COR-L47 (cell line): ENCODE measurements at regions not wholly inside any gene's neighbourhood (a gene's known extent, or its start where the extent isn't known, plus 50 kb on each side); places are given as distances from the start of the nearest gene placed in this dataset.
"Not testable (repeated sequence)": the region's sequence is repeated elsewhere in the genome, so short reads cannot be mapped to it uniquely, and the experiment has no call there.

Experiments
- DNase-seq: peaks from one replicate; lab custom pipeline; 2025; lab: John Stamatoyannopoulos, UW

DNA sequence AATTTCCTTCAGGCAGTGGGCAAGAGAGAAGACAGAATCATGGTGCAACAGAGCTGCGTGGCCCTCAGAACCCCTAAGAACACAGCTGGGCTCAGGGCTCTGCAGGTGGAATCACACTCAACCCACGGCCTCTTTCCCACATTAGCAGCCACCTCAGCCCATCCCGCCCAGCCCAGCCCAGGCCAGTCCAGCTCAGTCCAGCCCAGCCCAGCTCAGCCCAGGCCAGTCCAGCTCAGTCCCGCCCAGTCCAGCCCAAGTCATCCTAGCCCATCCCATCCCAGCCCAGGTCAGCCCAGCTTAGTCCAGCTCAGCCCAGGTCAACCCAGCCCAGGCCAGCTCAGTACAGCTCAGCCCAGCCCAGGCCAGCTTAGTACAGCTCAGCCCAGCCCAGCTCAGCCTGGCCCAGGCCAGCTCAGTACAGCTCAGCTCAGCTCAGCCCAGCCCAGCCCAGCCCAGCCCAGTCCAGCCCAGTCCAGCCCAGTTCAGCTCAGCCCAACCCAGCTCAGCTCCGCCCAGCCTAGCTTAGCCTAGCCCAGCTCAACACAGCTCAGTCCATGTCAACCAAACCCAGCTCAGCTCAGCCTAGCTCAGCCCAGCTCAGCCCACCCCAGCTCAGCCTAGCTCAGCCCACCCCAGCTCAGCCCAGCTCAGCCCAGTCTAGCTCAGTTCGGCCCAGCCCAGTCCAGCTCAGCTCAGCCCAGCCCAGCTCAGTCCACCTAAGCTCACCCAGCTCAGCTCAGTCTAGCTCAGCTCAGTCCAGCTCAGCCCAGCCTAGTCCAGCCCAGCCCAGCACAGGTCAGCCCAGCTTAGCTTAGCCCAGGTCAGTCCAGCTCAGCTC lies 183.1 kb downstream of the TMEM121 start:
- DNase-seq: no peak

DNA sequence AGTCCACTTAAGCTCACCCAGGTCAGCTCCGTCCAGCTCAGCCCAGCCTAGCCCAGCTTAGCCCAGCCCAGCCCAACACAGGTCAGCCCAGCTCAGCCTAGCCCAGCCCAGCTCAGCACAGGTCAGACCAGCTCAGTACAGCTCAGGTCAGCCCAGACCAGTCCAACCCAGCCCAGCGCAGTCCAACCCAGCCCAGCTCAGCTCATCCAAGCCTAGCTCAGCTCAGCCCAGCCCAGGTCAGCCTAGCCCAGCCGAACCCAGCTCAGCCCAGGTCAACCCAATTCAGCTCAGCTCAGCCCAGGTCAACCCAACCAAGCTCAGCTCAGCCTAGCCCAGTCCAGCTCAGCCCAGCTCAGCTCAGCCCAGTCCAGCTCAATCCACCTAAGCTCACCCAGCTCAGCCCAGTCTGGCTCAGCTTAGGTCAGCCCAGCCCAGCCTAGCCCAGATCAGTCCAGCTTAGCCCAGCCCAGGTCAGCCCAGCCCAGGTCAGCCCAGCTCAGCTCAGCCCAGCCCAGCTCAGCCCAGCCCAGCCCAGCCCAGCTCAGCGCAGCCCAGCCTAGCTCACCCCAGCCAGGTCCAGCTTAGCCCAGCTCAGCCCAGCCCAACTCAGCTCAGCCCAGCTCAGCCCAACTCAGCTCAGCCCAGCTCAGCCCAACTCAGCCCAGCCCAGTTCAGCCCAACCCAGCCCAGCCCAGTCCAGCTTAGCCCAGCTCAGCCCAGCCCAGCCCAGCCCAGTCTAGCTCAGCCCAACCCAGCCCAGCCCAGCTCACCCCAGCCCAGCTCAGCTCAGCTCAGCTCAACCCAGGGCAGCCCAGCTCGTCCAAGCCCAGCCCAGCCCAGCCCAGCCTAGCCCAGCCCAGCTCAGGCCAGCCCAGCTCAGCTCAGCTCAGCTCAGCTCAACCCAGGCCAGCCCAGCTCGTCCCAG lies 184.0 kb downstream of the TMEM121 start:
- DNase-seq: no peak

DNA sequence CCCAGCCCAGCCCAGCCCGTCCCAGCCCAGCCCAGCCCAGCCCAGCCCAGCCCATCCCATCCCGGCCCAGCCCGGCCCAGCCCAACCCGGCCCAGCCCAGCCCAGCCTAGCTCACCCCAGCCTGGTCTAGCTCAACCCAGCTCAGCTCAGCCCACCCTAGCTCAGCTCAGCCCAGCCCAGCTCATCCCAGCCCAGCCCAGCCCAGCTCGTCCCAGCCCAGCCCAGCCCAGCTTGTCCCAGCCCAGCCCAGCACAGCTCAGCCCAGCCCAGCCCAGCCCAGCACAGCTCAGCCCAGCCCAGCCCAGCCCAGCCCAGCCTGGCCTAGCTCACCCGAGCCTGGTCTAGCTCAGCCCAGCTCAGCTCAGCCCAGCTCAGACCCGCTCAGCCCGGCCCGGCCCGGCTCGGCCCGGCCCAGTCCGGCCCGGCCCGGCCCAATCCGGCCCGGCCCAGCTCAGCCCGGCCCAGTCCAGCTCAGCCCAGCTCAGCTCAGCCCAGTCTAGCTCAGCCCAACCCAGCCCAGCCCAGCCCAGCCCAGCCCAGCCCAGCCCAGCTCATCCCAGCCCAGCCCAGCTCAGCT lies 184.7 kb downstream of the TMEM121 start:
- no peak for DNase-seq

DNA sequence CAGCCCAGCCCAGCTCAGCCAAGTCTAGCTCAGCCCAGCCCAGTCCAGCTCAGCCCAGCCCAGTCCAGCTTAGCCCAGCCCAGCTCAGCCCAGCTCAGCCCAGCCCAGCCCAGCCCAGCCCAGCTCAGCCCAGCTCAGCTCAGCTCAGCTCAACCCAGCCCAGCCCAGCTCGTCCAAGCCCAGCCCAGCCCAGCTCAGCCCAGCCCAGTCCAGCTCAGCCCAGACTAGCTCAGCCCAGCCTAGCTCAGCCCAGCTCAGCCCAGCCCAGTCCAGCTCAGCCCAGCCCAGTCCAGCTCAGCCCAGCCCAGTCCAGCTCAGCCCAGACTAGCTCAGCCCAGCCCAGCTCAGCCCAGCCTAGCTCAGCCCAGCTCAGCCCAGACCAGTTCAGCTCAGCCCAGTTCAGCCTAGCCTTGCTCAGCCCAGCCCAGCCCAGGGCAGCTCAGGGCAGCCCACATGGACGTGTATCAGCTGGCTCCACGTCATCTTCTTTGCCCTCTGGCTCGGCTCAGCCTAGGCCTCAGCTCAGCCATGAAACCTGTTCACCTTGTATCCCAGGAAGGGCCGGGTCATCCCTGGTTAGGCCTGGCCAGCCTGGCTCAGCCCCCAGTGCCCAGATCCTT lies 185.6 kb downstream of the TMEM121 start:
- DNase-seq: no peak

DNA sequence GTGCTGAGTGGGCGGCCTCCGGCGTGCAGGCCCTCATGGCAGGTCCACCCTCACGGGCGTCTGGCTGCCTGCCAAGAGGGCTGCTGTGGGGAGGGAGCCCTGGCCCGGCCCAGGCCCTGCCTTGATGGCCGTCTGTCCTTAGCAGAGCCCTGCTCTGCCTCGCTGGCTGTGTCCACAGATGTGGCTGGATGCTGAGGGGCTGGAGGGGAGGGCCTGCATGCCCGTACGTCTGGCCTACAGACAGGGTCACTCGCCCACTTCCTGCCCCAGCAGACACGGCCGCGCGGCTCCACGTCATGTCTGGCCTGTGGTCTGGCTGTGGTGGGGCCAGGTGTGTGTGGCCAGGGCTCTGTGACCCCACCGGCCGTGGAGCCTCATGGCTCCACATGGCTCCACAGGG lies 186.3 kb downstream of the TMEM121 start:
- not testable (repeated sequence) for DNase-seq

DNA sequence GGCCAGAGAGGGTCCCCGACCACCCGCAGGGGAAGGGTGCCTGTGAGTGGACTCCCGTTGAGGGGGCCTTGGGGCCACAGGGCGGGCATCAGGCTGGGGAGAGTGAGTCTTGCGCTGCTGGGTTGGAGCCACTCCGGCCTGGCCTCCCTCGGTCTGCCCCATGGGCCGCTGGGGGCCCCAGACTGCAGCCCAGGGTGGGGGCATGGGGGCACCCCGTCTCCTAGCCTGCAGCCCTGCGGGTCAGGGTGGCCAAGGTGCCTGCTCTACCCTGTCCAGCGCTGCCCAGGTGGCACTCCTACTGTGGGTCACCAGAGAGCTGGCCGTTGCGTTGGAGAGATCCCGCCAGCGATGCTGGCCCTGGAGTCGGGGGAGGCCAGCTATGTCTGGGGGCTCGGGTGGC lies 186.8 kb downstream of the TMEM121 start:
- DNase-seq: not testable (repeated sequence)

DNA sequence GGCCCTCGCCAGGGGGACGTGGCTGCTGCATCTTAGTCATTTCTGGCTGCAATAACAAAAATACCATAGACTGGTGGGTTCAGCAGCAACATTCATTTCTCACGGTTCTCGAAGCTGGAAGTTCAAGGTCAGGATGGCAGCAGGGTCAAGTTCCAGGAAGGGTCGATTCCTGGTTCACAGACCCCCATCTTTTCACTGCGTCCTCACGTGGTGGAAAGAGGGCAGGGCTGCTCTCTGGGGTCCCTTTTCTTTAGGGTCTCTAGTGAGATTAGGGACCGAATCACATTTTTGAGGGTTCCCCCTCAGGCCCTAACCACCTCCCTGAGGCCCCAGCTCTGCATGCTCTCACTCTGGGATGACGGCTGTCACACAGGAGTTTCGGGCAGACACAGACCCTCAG lies 187.5 kb downstream of the TMEM121 start:
- not testable (repeated sequence) for DNase-seq

DNA sequence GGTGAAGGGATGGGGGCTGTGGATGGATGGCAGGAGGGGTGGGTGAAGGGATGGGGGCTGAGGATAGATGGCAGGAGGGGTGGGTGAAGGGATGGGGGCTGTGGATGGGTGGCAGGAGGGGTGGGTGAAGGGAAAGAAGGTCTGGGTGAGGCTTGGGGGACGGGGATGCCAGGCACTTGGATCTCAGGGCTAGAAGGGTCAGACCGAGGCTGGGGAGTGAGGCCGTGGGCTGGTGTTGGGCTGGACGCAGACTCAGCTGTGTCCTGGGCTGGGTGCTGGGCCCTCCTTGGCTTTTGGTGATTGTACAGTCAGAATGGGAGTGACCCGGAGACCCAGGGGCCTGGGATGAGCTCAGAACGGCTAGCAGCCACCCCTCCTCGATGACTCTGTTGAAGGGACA lies 192.4 kb downstream of the TMEM121 start:
- not testable (repeated sequence) for DNase-seq

DNA sequence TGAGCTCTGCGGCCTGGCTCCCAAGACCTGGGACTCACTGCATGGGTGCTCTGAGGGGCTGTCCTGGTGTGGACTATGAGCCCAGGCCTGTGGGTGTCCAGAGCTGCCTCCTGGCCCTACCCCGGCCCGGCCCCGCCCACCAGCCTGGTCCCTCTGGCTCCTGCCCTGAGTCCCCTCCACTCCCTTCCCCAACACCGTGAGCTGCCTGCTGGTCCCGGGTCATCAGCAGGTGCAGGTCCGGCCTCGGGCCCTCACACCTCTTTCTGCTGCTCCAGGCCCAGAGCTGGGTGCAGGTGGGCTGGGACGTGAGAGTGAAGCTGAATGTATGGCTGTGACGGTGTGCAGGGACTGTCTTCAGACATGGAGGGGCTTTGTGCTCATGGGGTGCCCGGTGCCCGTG lies 193.7 kb downstream of the TMEM121 start:
- not testable (repeated sequence) for DNase-seq

DNA sequence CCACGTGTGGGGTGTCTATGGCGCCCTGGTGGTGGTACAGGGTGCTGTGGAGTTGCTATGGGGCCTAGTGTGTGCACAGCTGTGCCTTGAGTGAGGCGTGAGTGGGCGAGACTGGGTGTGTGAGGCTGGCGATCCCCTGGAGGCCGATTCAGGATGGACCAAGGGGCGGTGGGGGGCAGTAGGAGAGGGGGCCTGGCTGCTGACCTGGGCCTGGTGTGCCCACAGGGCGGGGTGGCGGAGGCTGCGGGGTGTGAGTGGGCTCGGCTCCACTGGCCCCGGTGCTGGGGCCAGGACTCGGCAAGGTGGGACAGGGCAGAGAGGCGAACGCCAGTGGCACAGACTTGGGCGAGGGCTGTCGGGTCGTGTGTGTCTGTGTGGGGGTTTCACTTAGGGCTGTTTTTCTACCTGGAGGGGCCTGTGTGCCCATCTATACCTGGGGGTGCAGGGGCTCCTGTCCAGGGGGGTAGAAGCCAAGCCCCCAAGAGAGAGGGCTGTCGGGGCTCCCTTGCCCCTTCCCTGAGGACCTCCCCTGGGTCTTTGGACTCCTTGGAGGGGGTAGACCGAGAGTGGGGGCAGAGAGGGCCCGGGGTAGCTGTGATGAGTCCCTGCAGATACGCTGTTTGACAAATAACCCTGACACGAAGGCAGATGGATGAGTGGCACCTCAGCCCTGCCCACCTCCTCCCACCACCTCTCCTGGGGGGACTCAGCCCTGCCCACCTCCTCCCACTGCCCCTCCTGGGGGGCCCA lies 194.6 kb downstream of the TMEM121 start:
- not testable (repeated sequence) for DNase-seq

DNA sequence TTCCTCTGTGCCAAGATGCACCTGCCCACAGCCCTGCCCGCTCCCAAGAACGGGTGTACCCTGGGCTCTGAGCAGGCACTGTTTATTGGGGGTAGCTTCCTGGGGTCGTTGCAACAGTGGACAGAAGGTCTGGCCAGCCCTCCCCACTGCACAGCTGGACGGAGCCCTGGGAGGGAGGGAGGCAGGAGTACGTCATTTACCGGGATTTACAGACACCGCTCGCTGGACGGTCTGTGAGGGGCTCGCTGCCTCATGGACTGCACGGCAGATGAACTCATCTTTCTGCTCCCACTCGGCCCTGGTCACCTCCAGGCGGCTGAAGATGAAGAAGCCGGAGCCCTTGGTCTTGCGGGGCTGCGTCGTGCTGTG lies 195.2 kb downstream of the TMEM121 start:
- not testable (repeated sequence) for DNase-seq

DNA sequence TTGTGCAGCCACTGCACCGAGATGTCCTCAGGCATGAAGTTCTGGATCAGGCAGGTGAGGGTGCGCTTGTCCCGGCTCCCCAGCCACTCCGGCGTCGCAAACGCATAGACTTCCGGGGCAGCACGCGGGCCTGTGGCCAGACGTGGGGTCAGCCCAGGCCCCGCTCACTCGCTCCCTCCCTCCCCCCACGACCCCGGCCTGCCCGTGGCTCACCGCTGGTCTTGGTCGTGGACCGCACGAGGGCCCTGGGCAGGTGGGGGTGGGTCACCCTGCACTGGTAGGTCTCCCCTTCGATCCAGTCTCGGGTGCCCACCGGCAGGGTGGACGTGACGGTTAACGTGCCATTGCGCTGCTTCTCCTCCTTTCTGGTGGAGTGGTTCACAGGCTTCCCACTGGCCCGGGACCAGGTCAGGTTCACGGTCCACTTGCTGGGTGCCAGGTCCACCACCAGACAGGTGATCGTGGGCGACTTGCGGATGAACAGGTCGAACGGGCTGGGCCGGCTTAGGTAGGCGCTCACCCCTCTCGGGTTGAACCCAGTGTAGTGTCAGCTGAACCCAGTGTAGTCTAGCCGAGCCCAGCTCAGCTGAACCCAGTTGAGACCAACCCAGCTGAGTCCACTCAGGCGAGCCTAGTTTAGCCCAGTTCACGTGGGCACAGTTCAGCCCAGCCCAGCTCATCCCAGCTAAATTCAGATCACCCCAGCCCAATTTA lies 195.8 kb downstream of the TMEM121 start:
- DNase-seq: not testable (repeated sequence)

DNA sequence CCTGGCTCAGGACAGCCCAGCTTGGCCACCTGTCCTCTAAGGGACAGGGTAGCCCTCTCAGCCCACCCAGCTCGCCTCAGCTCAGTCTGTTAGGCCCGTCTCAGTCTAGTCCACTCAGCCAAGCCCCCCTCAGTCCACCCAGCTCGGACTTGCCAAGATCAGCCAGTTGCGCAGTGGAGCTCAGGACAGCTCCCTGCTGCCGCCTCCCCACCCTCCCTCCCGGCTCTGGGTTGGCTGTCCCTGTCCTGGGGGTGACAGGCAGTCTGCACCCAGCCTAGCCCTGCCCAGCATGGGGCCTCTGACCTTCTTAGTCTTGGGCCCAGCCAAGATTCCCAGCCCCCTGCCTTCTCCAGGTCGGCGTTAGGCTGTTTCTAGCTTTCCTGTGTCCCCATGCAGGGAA lies 196.9 kb downstream of the TMEM121 start:
- DNase-seq: not testable (repeated sequence)

DNA sequence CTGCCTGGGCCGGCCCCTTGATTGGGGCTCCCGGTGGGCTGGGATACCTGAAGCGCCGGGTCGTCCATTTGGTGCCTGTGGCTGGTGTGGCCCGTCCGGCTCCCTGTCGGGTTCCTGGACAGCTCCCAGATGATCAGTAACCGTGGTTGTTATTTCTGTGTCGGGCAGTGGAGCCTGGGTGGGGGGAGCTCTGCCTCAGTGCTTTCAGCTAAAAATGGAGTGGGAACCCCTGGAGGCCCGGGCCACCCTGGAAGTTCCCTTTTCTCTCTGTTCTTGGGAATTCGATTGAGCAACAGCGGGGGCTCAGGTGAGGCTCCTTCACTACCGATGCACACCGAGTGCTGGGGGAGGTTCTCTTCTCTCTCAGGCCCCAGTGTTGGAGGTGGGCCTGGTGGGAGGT lies 197.4 kb downstream of the TMEM121 start:
- DNase-seq: not testable (repeated sequence)

DNA sequence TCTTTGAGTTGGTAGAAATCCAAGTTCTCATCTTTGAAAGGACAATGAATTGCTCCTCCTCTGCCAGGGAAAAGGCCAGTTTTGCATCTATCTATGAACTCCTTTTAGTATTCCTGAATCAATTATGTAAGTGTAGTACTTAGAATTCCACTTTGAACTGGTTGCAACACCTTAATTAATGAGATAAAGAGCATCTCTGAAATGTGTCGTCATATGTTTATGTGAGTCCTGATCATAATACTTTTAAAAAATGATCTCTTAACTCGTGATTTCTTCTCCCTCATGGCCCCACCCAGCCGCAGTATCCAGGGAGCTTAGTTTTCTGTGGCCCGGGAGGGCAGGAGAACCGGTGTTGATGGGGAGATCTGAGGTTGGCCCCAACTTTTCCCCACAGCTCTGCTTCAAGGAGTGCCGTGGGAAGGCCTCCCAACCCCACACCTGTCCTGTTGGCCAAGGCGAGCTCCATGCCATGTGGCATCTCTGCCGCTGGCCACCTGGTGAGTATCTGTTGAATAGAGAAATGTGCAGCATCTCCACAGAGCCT lies 203.5 kb downstream of the TMEM121 start:
- DNase-seq: not testable (repeated sequence)

DNA sequence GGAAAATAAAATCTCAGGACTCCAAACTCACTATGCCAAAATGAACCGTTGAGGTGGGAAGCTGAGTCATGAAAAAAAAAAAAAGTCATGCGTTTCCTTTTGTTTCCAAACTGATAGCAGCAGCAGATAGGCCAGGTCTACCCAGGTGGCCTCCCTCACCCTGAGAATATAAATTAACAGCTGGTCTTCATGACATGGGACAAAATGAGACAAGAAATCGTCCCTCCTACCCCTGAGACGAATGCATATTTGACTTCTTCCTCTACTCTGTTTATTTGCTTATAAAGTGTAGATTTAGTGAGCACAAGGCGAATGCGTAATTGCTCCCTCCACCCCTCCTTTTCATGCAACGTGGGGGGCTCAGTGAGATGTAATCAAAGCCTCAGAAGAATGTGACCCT lies 204.3 kb downstream of the TMEM121 start:
- DNase-seq: not testable (repeated sequence)

DNA sequence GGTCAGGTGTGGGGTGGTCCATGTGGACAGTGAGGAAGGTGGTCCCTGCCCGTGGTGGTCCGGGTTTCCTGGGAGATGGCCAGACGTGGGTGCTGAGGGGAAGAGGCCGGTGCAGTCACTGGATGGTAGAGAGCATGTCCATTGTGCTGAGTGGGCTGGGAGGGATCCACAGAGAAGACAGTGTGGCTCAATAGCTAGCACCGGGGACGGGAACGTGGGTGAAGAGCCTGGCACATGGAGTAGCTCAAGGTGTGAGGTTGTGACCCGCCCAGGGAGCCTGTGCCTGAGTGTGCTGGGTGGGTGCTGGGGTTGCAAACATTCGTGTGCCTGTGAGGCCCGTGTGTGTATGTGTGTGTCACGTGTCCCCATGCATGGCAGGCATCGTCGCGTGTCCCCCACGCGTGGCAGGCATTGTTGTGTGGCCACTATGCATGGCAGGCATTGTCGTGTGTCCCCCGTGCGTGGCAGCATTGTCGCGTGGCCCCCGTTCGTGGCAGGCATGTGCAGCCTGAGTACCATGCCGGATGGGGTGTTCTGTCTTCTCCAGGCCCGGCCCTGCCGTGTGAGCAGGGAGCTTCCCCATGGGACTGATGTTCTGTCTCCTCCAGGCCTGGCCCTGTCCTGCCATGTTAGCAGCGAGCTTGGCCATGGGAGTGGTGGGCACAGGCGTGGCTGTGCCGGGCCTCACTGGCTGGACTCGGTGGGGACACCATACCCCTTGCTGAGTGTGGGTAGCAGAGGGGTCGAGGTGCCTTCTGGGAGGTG lies 205.0 kb downstream of the TMEM121 start:
- not testable (repeated sequence) for DNase-seq

DNA sequence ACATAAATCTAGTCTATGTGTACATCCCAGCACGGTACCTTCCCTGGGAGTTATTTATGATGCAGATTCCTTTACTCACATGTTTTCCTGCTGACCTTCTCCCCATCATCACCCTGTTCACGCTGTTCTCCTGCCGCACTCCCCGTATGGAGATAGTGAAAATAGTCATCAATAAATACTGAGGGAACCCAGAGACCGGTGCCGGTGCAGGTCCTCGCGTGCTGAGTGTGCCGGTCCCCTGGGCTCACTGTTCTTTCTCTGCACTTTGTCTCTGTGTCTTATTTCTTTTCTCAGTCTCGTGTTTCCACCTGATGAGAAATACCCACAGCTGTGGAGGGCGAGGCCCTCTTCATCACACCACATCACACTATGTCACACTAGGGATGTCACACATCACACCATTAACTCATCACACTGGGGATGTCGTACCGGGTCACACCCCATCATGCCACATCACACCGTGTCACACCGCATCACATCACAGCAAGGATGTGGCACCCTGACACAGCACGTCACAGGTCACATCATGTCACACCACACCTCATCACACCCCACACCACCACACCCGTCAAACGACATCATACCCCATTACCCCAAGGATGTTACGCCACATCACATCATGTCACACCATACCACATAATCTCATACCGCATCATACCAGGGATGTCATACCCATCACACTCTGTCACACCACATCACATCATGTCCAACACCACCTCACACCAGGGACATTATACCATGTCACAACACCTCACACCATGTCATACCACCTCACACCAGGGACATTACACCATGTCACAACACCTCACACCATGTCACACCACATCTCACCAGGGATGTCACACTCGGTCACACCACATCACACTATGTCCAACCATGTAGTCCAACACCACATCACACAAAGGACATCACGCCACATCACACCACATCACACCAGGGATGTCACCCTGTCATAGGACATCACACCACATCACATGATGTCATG lies 207.0 kb downstream of the TMEM121 start:
- no peak for DNase-seq
